Endothelial cell (in vitro differentiated cells): ENCODE measurements at regions not wholly inside any gene's neighbourhood (a gene's known extent, or its start where the extent isn't known, plus 50 kb on each side); places are given as distances from the start of the nearest gene placed in this dataset.

Experiments
- DNase-seq: peaks from one replicate; pipeline ENCODE4 v3.0.0; 2021; ENCODE audit warnings: low spot score
- H3K27ac Mint-ChIP-seq: one replicate; pipeline ENCODE4 v1.8.0; 2021; ENCODE audit warnings: mixed read lengths, inconsistent platforms; ENCODE audit not compliant: unreplicated experiment
- H3K27me3 Mint-ChIP-seq: one replicate; pipeline ENCODE4 v1.8.0; 2021; ENCODE audit warnings: mild to moderate bottlenecking, moderate library complexity, mixed read lengths, inconsistent platforms; ENCODE audit not compliant: unreplicated experiment
- H3K36me3 Mint-ChIP-seq: one replicate; pipeline ENCODE4 v1.8.0; 2021; ENCODE audit warnings: mild to moderate bottlenecking, low read depth, mixed read lengths, inconsistent platforms; ENCODE audit not compliant: unreplicated experiment
- H3K4me1 Mint-ChIP-seq: one replicate; pipeline ENCODE4 v1.8.0; 2021; ENCODE audit warnings: mild to moderate bottlenecking, mixed read lengths, inconsistent platforms; ENCODE audit not compliant: unreplicated experiment
- H3K4me3 Mint-ChIP-seq: one replicate; pipeline ENCODE4 v1.8.0; 2021; ENCODE audit warnings: mild to moderate bottlenecking, mixed read lengths, inconsistent platforms; ENCODE audit not compliant: unreplicated experiment
- H3K9me3 Mint-ChIP-seq: one replicate; pipeline ENCODE4 v1.8.0; 2021; ENCODE audit warnings: mixed read lengths, inconsistent platforms; ENCODE audit not compliant: unreplicated experiment
- TF ChIP-seq, protein P1 (sequence below): fragments of 200-600 bp; sonication (generic); IDR thresholded peaks from one replicate; pipeline ENCODE4 v1.5.0; 2021; ENCODE audit warnings: antibody characterized with exemption; ENCODE audit not compliant: unreplicated experiment

GRCh38 chr7:42372479-42372878 is 135.5 kb upstream of the GLI3 start:
- Mint-ChIP-seq H3K27me3 (peaks cover 9% of the 10 kb centered on the region), H3K9me3 (no peaks in the 10 kb centered on the region), H3K4me3 (no peak overlapping the region), H3K4me1 (peaks cover 10% of the 10 kb centered on the region), H3K27ac (no peak overlapping the region), H3K36me3 (no peaks in the 10 kb centered on the region)
- TF ChIP-seq, protein P1, sequence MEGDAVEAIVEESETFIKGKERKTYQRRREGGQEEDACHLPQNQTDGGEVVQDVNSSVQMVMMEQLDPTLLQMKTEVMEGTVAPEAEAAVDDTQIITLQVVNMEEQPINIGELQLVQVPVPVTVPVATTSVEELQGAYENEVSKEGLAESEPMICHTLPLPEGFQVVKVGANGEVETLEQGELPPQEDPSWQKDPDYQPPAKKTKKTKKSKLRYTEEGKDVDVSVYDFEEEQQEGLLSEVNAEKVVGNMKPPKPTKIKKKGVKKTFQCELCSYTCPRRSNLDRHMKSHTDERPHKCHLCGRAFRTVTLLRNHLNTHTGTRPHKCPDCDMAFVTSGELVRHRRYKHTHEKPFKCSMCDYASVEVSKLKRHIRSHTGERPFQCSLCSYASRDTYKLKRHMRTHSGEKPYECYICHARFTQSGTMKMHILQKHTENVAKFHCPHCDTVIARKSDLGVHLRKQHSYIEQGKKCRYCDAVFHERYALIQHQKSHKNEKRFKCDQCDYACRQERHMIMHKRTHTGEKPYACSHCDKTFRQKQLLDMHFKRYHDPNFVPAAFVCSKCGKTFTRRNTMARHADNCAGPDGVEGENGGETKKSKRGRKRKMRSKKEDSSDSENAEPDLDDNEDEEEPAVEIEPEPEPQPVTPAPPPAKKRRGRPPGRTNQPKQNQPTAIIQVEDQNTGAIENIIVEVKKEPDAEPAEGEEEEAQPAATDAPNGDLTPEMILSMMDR, result no peak
- DNase-seq, result no peak

GRCh38 chr7:42359946-42360345 is 122.9 kb upstream of the GLI3 start:
- H3K4me3 Mint-ChIP-seq, result no peak overlapping the region
- DNase-seq, result no peak
- no peaks in the 10 kb centered on the region for H3K36me3 Mint-ChIP-seq
- TF ChIP-seq, protein P1, result no peak
- H3K27me3 Mint-ChIP-seq, result no peaks in the 10 kb centered on the region
- no peaks in the 10 kb centered on the region for H3K9me3 Mint-ChIP-seq
- no peak overlapping the region for H3K27ac Mint-ChIP-seq
- H3K4me1 Mint-ChIP-seq, result no peaks in the 10 kb centered on the region

DNA sequence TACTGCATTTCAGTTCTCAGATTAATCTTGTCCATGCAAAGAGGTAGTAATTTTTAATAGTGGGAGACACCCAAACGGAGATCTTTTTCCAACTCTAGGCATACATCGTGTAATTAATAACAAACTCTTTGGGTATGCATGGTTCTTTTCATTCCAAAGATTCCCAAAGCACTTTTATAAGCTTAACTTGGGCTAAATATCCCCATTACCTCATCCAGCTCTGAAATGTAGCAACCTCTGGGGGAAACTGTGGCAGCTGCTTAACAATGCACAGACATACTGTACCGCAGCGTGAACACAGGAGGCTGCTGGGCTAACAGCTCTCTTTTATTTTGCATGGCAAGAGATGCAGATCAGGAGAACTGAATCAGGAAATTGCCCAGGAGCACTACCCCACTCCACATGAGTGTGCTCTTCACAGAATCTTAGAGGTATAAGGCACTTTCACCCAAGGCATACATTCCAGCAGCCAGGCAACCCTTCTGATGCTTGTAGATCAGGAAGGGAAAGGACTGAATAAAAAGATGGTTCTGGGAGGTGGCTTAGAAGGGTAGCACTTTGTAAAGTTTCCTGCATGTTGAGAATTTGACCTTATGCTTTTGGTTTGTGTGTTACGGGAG is 114.4 kb upstream of the GLI3 start:
- H3K27ac Mint-ChIP-seq, result no peak overlapping the region
- no peaks in the 10 kb centered on the region for H3K9me3 Mint-ChIP-seq
- H3K36me3 Mint-ChIP-seq, result no peaks in the 10 kb centered on the region
- no peak overlapping the region for H3K4me3 Mint-ChIP-seq
- TF ChIP-seq, protein P1, result no peak
- no peak for DNase-seq
- H3K27me3 Mint-ChIP-seq, result peaks cover 2% of the 10 kb centered on the region
- no peaks in the 10 kb centered on the region for H3K4me1 Mint-ChIP-seq

DNA sequence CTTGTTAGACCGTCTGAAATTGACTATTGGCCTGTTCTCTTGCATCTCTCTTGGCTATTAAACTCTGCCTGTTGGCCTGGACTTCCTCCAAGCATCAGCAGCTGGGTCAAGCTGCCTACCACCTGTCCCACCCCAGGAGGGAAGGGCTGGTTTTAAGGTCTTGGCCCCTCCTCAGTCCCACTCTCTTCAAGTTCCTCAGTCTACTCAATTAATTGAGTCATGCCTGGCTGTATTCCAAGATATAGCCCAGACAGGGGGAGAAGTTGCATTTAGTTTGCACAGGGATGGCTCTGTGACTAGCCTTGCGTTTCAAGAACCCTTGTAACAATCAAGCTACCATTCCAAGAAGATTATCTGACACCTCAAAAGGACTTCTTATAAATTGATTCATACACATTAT is 113.8 kb upstream of the GLI3 start:
- H3K4me1 Mint-ChIP-seq, result no peaks in the 10 kb centered on the region
- no peak overlapping the region for H3K27ac Mint-ChIP-seq
- no peaks in the 10 kb centered on the region for H3K36me3 Mint-ChIP-seq
- TF ChIP-seq, protein P1, result no peak
- no peak for DNase-seq
- H3K27me3 Mint-ChIP-seq, result peaks cover 2% of the 10 kb centered on the region
- H3K4me3 Mint-ChIP-seq, result no peak overlapping the region
- no peaks in the 10 kb centered on the region for H3K9me3 Mint-ChIP-seq

DNA sequence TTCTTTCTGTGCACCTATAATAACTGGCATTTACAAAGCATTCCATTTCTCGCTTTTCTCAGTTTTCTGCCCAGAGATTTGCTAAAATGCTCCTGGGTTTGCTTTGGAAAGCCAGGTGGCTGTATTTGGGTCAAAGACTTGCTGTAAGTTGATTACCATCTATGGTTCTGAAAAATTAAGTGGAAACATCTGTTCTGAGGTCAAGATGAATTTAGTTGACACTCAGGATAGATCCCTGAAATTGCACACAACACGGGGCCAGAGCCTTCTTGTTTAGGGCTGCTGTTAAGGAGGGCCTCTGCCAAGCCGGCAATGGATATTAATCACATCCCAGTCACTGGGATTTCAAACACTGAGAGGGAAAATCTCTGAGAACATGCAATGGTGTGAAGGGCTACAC is 111.6 kb upstream of the GLI3 start:
- no peaks in the 10 kb centered on the region for H3K36me3 Mint-ChIP-seq
- peaks cover 2% of the 10 kb centered on the region for H3K27me3 Mint-ChIP-seq
- H3K27ac Mint-ChIP-seq, result no peak overlapping the region
- no peak overlapping the region for H3K4me3 Mint-ChIP-seq
- no peaks in the 10 kb centered on the region for H3K9me3 Mint-ChIP-seq
- TF ChIP-seq, protein P1, result no peak
- H3K4me1 Mint-ChIP-seq, result peaks cover 12% of the 10 kb centered on the region
- no peak for DNase-seq
